NCI-H1417 (cell line): ENCODE measurements at regions not wholly inside any gene's neighbourhood (a gene's known extent, or its start where the extent isn't known, plus 50 kb on each side); places are given as distances from the start of the nearest gene placed in this dataset.

Experiments used
- DNase-seq, 3 experiments: peaks; one replicate each; lab custom pipeline; 2025; lab: John Stamatoyannopoulos, UW

DNA sequence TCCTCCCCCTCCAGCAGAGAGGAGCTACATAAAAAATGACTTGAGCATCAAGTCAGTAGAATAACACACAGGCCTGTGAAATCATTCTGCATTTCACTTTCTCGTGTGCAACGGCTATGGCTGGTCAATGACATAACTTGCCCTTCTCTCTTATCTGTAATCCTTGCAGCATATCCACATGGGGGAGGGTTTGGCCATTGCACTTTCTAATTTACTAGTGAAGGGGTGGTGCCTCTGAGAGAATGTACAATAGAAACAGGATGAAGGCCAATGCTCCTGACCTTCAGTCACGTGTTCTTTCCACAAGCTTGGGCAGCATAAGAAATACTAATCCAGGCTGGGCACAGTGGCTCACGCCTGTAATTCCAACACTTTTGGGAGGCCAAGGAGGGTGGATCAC lies 641.0 kb upstream of the ARGLU1 start:
- DNase-seq, result peak in 1 of 3 experiments; percentile 39

DNA sequence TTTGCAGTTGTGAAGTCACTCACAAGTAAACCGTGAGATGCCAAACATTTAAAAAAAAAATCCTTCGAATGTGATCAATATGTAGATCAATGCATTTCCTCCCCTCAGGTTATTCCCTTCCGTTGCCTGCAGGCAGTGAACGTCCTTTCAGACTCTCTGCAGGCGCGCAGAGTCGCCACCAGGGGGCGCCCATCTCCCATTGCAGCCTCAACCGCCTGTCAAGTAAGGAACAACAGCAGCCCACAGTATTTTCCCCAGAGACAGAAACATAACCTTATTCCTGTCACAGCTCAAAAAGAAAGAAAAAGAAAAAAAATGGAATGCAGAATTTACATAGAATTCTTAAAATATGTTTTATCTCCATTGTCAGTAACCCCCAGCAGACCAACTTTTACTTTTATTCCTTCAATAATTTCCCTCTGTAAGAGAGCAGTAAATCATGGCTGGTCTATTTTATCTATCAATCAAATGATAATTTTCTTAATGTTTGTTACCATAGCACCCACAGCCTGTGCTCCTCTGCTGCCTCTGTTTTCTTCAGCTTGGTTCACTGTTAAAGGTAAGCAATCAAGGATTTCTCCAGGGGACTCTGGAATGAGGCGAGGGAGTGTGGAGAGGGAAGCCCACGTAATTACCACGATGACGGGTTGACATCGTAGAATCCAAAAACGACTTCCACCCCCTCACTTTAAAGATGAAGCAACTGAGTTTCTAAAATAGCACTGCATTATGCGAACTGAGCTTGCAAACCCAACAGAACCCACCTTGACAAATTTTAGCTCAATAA lies 637.6 kb upstream of the ARGLU1 start:
- peak; percentile 76 to 92 (median 85) for DNase-seq

DNA sequence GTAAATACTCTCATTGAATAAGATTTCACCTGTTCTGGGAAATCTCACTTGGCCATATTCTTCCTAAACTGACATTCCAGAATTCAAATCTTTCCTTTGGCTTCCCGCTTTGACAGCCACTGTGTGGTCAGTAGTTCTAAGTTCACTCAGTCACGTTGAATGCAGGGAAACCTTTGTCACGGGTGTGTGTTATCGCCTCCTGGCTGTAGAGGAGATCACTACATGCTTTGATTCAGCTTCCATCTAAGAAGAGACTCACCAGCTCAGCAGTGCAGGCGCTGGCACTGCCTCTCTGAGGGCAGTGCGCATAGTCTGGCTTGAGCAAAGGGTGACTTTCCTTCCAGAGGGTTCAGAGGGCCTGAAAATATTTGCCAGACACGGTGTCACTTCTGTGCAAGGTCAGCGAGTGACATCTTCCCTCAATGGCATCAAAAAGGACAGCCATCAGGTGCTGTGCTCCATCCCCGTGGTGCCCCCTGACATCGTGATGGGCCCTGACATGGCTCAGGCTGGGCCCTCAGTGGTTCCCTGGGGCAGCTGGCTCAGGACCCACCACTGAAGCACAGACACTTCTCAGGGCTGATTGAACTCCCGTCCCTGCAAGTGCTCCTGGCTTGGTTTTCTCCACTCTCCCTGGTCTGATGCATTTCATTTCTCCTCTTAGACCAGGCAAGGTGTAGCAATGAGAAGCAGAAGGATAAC lies 635.4 kb upstream of the ARGLU1 start:
- DNase-seq, result peak in 1 of 3 experiments; percentile 40

- DNase-seq, result peak in 1 of 3 experiments; percentile 28
Observed at GRCh38 chr13:107202371-107203023, 634.6 kb upstream of the ARGLU1 start.

DNA sequence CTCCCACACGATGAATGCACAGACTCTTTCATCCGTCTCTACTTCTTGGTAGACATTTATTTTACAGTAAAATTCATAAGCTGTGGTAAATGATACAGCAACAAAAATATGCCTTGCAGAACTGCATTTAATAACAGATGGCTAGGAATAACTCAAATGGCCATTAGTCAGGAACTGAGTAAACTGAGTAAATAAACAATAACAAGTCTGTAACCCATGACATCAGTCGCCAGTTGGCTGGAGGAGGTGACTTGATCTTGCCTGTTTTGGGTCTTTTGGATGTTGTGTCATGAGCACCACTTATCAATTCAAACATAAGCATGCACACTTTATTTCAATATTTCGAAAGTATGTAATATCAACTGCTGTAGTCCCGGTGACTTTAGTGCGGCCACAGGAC lies 632.6 kb upstream of the ARGLU1 start:
- no peak for DNase-seq

DNA sequence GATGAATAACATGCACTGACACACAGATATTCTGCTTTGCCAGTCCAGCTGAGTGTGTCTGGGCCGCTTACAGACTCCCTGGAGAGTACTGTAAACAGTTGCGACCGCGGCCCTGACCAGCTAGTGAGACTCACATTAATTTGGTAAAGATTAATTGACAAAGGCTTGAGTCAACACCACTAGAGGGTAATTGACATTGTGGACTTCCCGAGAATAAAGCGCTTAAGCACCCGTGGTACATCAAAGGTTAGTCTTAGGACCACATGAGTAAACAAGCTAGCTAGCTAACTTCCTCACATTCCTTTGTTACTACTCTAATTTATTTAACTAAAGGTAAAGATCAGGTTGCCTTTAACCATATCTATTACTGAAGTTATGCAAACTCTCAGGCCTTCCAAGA lies 624.4 kb upstream of the ARGLU1 start:
- DNase-seq, result peak; percentile 48 to 98 (median 78)

DNA sequence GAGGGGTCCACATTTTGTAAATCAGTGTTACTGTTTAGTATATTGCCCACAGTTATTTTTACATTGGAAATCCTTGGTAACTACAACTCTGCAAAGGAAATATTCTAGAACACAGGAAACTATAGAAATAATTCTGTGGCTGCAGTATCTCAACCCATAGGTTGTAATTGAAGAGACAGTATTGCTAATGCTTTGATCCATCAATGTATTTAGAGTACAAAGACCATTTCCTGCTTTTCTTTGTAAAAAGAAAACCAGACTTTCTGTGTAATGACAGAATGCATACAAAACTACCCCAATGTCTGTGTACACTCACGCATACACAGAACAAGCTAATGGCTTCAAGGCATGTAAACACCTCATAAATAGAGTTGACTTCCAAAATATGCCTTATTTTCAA lies 622.1 kb upstream of the ARGLU1 start:
- no peak for DNase-seq

DNA sequence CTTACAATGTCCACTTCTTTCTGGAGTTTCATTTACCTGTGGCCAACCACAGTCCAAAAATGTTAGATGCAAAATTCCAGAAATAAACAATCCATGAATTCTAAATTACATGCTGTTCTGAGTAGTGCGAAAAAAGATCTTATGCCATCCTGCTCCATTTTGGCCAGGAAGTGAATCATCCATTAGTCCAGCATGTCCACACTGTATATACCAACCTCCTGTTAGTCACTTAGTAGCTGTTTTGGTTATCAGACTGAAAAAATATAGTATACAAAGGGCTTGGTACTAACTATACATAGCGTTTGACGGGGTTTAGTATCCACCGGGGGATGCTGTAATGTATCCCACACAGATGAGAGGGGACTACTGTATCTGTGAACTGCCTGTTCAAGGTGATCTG lies 618.0 kb upstream of the ARGLU1 start:
- DNase-seq, result no peak

GRCh38 chr13:107170270-107170931 lies 602.5 kb upstream of the ARGLU1 start:
- no peak for DNase-seq

- DNase-seq, result no peak
Observed at GRCh38 chr13:107157271-107157670, 589.3 kb upstream of the ARGLU1 start.

DNA sequence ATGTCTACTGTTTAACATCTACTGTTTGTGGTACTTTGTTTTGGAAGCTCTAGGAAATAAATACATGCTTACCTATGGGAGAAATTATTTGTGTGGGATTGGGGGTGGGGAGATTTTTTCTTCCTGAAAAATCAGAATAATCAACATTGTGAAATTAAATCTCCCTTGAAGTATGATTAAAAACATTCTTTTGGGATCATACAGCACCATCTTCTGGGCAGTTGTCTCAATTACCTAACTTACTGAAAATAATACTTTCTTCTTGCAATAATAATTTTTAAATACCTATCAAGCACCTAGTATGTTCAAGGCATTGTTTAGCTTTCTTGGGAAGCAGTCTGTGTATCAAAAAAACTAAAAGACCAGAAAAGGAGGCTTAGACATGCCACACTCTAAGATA lies 576.5 kb upstream of the ARGLU1 start:
- peak in 1 of 3 experiments; percentile 41 for DNase-seq

DNA sequence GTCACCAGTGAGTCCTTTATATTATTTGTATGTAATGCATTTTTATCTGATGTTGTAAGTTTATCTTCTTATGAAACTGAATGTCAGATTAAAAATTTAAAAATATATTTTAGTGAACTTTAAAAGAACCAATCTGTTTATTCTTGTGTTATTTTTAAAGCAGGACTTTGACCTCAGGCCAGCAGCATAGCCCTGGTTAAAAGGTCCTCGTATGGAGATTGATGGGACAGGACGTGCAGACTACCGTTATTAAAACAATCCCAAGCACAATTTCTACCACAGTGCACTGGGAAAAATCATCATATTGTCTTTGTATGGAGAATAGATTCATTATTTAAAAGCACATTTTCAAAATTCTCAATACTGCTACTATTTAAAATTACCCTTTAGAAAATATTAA lies 573.8 kb upstream of the ARGLU1 start:
- DNase-seq, result no peak

- DNase-seq, result no peak
Observed at GRCh38 chr13:107139006-107139405, 571.1 kb upstream of the ARGLU1 start.

GRCh38 chr13:107138486-107138885 lies 570.5 kb upstream of the ARGLU1 start:
- peak in 1 of 3 experiments; percentile 12 for DNase-seq

- DNase-seq, result no peak
Observed at GRCh38 chr13:107133950-107134349, 566.0 kb upstream of the ARGLU1 start.

DNA sequence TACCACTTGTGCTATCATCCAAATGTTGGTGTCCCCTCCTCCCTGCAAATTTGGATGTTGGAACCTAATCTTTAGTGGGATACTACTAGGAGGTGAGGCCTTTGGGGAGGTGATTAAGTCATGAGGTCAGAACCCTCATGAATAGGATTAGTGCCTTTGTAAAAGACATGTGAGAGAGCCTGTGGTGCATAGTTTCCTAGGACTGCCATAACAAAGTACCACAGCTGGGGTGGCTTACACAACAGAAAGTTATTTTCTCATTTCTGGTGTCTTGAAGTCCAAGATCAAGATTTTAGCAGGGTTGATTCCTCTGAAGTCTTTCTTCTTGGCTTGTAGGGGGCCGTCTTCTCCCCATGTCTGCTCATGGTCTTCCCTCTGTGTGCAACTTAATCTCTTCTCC lies 562.6 kb upstream of the ARGLU1 start:
- no peak for DNase-seq

- DNase-seq, result peak in 2 of 3 experiments; percentile 34 to 86
Observed at GRCh38 chr13:107124730-107125129, 556.8 kb upstream of the ARGLU1 start.

DNA sequence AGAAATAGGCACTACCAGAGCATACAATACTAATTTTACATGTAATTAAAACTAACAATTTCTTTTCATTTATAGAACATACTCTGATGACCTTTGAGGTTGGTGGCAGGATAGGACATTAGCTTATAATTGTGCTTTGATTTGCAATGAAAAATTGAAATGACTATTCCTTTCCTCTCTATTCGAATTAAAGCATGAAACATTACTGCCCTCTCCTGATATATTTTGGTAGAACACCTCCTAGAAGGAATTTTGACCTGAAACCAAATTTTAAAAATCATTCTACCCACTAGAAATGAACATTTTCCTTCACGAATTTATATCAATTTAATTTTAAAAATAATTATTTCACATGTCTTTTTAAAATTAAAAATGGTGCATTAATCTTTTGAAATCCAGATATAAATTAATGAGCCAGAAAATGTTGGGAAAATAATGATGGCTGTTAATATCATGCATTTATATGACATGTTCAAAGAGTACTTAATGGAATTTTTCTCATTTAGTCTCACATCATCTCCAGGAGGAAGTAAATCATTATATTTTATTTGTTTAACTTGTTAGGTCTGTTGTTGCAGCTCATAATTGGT lies 556.3 kb upstream of the ARGLU1 start:
- peak; percentile 34 to 82 (median 63) for DNase-seq

GRCh38 chr13:107121793-107122192 lies 553.9 kb upstream of the ARGLU1 start:
- no peak for DNase-seq

DNA sequence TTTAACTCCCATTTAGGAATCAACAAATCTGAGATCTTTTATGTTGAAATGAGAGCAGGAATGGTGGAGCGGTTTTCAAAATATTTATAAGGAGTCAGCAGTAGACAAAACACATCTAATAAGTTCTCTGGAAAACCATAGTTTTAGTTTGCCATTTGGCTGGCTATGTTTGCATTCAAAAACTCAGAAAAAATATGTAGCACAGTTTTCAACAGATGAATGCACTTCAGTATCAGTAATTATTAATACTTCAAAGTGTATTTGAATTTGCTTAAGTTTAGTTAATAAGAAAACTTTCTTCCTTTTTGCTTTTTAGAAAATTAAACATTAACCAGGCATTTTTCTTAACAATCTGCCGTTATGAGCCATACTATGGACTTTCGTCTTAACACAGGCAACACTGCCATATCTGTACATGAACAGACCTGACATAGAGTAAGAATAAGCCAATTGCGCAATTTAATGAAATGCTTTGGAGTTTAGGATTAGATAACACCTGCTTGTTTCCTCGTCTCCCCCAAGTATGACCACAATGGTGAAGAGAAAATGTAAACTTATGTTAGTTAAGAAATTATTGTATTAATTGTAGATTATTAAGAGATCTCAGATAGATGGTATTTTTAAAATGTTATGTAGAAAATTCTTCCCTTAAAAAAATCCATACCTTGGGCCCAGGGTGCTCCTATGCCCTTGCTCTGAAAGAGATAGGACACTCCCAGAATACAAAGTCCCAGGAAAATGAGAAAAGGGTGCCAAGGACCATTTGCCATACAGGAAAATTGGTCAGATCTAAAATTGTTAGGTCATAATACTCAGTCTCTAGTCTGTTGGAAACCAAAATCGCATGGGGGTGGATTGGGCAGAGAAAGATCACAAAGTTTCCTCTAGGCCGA lies 552.3 kb upstream of the ARGLU1 start:
- DNase-seq, result no peak

DNA sequence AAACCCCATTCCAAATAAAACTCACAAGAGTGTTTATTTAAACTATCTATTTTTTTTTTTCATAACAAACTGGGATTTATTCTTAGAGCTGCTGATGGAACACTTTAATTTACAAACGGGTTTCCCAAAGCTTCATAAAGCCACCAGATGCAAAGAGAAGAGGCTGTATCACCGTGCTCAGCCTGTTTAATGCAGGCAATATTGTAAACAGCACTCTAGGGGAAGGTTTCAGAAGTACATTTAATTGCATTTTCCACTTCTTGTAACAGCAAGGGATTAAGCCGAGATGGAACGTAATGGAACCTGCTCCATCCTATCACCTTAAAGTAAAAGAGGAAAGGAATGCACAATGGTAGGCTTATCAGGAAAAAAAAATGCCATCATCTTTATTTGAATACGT lies 550.6 kb upstream of the ARGLU1 start:
- peak in 1 of 3 experiments; percentile 54 for DNase-seq
